MV-4-11 (cell line): ENCODE measurements at regions not wholly inside any gene's neighbourhood (a gene's known extent, or its start where the extent isn't known, plus 50 kb on each side); places are given as distances from the start of the nearest gene placed in this dataset.
"Not testable (repeated sequence)": the region's sequence is repeated elsewhere in the genome, so short reads cannot be mapped to it uniquely, and the experiment has no call there.

ENCODE experiments used
- DNase-seq: peaks from one replicate; lab custom pipeline; 2025; lab: John Stamatoyannopoulos, UW

DNA sequence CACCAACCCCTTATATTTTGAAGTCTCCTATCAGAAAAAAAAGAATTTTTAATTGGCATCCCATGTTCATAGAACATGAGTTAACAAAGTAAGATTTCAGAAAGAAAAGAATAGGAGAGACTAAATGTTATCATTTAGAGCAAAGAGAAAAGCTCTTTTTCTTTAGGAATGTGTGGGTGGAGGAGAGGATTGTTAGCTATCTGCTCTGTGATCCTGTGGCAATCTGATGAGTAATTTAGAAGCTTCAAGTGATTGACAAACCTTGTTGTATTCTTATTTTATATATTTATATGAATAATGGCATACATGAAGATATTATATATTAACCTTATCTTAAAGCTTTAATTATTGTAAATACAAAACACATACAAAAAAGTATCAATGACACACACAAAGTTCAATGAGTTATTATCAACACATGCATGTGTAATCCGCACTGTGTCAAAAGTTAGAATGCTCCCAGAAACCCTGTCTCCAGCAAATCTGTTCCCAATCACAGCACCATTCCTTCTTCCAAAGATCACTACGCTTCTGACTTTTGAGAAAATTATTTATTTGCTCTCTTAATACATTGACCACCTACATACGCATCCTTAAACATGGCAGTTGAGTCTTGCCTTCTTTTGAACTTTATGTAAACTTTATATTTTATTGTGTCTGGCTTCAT, 907.4 kb downstream of the MCTP2 start:
- no peak for DNase-seq

DNA sequence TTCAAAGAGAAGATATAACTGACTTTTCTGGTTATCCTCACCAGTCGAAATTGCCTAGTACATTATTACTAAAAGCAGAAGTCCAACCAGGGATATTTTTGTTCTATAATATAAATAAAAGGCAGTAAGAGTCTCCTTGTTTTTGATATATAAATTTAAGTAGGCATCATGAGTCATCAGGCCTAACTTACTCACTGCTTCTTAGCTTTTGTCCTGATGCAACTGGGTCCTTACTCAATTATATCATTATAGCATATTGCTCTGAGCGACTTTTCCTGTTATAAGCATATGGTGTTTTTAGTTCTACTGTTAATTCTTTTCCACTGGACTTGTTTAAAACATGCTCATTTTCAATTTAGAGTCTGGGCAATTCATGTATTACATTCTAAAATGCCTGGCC, 910.1 kb downstream of the MCTP2 start:
- DNase-seq: peak; percentile 29

- no peak for DNase-seq
These were observed 911.2 kb downstream of the MCTP2 start for GRCh38 chr15:95142531-95142930.

- no peak for DNase-seq
These were observed 915.1 kb downstream of the MCTP2 start for GRCh38 chr15:95146481-95146880.

GRCh38 chr15:95148183-95148582, 916.8 kb downstream of the MCTP2 start:
- no peak for DNase-seq

DNA sequence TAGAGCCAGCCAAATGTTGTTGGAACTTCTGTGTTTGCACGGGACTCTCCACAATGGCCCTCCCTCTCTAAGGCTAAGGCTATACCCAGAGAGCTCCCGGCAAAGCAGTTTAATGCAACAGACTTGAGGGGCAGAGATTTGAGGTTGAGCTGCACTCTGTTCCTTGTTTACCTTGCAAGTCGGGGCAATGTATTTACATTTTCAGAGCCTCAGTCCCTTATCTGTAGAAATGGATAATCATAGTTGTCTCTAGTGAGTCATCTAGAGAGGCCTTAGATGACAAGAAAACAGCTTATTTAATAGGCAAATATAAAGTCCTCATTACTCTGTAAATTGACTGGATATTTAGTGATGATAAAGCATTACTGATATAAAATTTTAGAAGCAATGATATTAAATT, 917.7 kb downstream of the MCTP2 start:
- DNase-seq: no peak

GRCh38 chr15:95149771-95150170, 918.4 kb downstream of the MCTP2 start:
- DNase-seq: no peak

DNA sequence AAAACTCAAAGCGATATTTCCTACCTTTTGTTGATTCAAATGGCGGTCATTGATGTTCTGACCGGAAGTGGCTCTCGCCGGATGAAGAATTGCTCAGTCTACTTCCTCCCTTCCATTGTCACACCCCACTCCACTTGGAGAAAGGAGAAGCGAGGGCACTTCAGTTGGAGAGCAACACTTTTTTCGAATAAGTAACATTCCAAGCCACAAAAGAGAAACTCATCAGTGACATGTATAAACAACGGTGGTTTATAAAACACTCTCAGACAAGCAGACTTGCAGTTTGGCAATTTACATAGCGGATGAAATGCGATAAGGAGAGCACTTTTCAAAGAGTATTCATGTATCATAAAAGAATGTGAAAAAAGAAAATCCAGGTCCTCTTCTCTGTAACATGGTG, 919.1 kb downstream of the MCTP2 start:
- no peak for DNase-seq

DNA sequence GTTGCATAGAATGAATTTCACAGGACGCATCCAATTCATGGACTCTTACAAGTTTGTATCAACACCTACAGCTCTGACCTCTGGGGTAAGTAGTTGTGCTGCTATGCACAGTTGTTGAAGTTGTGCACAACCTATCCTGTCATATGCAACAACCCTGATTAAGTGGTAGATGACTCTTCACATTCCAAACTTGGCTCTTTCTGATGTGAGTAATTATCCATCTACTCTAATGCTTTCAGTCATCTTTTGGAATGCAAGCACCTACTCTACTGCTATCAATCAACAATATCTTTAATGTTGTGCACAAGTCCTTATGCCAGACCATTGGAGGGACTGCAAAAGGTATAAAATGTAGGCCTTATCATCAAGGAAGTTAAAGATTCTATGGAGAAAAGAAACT, 921.4 kb downstream of the MCTP2 start:
- DNase-seq: no peak

DNA sequence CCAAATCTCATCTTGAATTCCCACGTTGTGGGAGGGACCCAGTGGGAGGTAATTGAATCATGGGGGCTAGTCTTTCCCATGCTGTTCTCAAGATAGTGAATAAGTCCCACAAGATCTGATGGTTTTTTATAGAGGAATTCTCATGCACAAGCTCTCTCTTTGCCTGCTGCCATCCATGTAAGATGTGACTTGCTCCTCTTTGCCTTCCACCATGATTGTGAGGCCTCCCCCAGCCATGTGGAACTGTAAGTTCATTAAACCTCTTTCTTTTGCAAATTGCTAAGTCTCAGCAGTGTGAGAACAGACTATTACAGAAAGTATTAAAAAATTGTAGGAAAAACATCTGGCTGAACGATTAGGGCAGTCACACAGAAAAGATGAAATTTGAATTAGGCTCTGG, 921.8 kb downstream of the MCTP2 start:
- DNase-seq: not testable (repeated sequence)

DNA sequence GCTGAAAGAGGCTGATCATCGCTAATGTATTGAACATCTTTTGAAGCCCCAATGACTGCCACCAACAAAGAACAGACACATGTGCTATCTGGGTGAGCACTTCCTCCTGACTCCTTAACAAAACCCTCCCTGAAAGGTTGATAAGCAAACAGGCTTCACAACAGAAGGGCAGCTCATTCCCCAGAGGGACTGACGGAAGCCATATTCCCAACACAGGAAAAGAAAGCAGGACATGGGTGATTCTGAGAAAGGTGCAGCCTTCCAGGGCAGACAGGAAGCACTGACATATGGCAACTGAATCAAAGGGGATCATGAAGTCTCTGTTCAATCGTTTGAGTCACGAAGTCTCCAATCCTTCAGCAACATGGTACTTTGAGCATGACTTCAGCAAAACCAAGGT, 929.0 kb downstream of the MCTP2 start:
- no peak for DNase-seq

DNA sequence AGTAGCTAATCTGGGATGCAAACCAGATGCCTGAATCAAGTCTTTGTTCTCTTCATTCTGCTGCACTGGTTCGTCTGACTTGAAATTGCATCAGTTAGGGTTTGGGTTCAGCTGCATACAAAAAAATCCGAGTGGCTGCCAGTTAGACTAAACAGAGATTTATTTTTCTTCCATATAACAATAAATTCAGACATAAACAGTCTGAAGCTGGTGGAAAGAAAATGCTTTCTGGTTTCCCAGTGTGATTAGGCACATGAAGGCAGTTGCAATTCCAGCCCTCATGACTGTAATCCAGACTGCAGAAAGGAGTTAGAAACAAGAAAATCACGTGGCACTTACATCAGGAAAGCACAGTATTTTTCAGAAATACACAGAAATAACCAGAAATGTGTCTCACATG, 930.7 kb downstream of the MCTP2 start:
- no peak for DNase-seq

DNA sequence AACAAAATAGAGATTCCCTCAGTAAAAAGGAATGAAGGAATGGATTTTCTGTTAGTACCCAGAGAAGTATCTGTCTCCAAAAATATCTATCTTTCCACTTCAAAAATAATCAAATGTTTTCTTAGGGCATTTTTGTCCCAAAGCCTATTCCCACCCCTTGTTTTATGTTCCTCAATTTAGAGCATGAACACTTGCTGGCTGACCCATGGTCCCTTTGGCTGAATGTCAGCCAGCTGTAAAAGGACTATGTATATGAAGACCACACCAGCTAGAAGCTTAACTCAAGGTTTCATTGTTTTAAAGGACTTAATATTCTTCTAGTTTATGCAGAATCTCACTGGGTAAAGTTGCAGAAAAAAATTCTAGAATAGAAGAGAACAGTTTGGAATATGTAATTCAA, 931.2 kb downstream of the MCTP2 start:
- DNase-seq: no peak

DNA sequence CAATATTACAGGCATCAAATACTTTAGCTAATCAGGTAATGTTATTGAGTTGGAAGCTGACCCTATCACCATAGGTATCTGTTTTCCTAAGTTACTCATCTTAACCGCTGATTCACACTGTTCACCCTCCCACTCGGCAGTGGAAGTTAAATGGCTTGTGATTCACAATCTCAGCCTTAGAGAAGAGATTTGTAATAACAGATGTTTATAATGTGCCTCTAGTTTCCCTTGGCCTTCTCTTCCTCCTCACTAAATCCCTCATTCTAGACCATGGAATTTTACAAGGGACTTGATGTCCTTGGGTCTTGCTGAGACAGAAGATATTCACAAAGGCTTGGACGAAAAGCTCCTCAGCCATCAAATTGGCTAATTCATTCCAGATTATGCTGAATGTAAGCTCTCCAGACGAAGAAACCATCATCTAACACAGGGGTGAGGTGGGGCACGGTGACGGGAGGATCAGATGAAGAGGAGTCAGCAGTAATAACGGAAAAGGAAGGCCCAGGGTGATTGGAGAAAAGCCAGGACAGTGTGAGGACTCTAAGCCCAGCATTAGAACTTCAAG, 931.7 kb downstream of the MCTP2 start:
- no peak for DNase-seq

DNA sequence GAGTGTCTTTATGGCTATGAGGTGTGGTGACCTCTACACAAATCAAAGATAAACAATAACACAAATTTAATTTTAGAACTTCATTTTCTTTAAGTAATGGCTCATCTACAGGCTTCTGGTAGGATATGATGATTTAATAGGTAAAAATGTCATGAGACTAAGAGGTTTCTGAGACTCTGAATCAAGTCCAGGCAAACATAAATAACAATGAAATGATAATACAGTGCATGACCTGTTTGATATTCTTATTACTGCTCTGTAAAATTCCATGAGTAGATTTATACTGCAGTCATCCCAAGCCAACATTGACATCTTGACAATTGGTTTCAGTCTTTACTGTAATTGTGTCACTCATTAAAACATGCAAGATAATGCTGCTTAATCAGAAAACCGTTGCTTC, 936.8 kb downstream of the MCTP2 start:
- DNase-seq: no peak

GRCh38 chr15:95168951-95169431, 937.6 kb downstream of the MCTP2 start:
- DNase-seq: no peak

DNA sequence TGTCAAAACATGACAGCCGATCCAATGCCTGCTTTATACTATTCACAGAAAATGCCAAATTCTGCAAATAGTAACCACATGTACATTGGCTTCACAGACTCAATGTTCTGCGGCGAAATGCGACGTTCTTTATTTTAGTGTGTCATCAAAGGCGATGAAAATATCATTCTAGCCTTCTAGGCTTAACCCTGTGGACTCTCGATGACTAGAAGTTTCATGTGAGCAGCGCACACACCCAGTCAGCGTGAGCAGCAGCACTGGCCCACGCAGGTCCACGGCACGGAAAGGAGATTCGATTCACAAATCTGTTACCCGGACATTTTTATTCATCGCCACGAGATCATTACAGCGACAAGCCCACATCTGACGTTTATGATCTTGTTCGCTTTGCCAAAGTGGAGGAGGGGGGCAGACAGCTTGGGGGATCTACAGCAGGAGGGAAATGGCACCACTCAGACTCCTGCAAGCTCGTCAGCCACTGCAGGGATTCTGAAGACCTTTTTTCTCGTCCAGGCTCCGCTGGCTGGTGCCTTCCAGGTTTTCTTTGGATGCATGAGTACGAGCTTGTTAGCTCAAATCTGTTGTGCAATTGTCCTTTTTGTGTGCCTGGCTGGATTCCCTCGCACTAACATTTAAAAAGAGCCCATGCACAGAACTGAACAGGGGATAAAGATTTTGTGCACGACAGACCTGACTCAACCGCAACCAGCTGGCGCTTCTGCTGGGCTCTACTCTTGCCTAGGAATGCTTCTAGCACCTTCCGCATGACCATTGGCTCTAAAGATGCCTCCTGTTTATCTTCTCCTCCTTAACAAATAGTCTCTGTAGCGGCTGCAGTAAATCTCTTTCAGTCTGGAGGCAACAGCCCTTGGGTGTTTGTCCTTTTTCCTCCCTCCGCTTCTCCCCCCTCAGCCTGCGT, 938.4 kb downstream of the MCTP2 start:
- no peak for DNase-seq

GRCh38 chr15:95170561-95171380, 939.4 kb downstream of the MCTP2 start:
- no peak for DNase-seq

- DNase-seq: no peak
These were observed 940.2 kb downstream of the MCTP2 start for GRCh38 chr15:95171564-95171963.

- DNase-seq: no peak
These were observed 943.2 kb downstream of the MCTP2 start for GRCh38 chr15:95174301-95175259.
